ENCODE measurements at regions not wholly inside any gene's neighbourhood (a gene's known extent, or its start where the extent isn't known, plus 50 kb on each side); places are given as distances from the start of the nearest gene placed in this dataset.

DNA sequence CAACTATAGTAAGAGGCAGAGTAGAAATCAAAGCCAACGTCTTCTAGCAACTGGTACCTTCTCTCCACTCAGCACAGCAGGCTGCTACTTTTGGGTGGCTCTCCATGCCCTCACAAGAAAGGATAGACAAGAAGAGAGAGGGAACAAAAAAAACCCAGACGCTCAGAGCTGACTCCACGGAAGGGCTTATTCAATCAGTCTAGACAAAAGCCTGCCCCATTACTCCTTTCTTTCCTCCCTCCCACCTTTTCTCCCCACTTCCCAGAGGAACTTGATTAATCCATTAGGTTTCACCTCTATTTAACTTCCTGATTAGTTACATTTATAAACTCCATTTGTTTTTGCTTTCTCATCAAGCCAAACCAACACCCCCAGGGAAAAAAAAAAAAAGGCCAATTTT lies 71.1 kb upstream of the CCDC60 start:
- TF ChIP-seq RAD21 (IDR thresholded peaks at IDR 0.05; ENCODE audit: low read length) (no peak), NFIC (IDR thresholded peaks at IDR 0.05; ENCODE audit: borderline replicate concordance) (no peak), EP300 (IDR thresholded peaks at IDR 0.05; ENCODE audit: borderline replicate concordance in 1 of 2, low read depth in 1 of 2, low read length in 1 of 2) (no peak), ELF1 (IDR thresholded peaks at IDR 0.05) (no peak), SIN3A (IDR thresholded peaks at IDR 0.05; ENCODE audit: borderline replicate concordance, low read depth, low read length) (no peak), FOSL2 (IDR thresholded peaks at IDR 0.05; ENCODE audit: borderline replicate concordance, low read depth) (no peak), YY1 (IDR thresholded peaks at IDR 0.05; ENCODE audit: low read depth) (no peak), RFX5 (IDR thresholded peaks at IDR 0.05; ENCODE audit: low read length) (no peak), TAF1 (IDR thresholded peaks at IDR 0.05; ENCODE audit: borderline replicate concordance, low read depth, low read length) (no peak), EZH2phosphoT487 (IDR thresholded peaks at IDR 0.05; ENCODE audit: borderline replicate concordance, low read depth) (no peak), GATA2 (CRISPR knock-in tag; IDR thresholded peaks at IDR 0.05) (no peak)
- TF ChIP-seq, protein P1, sequence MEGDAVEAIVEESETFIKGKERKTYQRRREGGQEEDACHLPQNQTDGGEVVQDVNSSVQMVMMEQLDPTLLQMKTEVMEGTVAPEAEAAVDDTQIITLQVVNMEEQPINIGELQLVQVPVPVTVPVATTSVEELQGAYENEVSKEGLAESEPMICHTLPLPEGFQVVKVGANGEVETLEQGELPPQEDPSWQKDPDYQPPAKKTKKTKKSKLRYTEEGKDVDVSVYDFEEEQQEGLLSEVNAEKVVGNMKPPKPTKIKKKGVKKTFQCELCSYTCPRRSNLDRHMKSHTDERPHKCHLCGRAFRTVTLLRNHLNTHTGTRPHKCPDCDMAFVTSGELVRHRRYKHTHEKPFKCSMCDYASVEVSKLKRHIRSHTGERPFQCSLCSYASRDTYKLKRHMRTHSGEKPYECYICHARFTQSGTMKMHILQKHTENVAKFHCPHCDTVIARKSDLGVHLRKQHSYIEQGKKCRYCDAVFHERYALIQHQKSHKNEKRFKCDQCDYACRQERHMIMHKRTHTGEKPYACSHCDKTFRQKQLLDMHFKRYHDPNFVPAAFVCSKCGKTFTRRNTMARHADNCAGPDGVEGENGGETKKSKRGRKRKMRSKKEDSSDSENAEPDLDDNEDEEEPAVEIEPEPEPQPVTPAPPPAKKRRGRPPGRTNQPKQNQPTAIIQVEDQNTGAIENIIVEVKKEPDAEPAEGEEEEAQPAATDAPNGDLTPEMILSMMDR (IDR thresholded peaks at IDR 0.05): no peak
- TF ChIP-seq, protein P2, sequence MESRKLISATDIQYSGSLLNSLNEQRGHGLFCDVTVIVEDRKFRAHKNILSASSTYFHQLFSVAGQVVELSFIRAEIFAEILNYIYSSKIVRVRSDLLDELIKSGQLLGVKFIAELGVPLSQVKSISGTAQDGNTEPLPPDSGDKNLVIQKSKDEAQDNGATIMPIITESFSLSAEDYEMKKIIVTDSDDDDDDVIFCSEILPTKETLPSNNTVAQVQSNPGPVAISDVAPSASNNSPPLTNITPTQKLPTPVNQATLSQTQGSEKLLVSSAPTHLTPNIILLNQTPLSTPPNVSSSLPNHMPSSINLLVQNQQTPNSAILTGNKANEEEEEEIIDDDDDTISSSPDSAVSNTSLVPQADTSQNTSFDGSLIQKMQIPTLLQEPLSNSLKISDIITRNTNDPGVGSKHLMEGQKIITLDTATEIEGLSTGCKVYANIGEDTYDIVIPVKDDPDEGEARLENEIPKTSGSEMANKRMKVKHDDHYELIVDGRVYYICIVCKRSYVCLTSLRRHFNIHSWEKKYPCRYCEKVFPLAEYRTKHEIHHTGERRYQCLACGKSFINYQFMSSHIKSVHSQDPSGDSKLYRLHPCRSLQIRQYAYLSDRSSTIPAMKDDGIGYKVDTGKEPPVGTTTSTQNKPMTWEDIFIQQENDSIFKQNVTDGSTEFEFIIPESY (IDR thresholded peaks at IDR 0.05; ENCODE audit: borderline replicate concordance, low read depth): no peak
- TF ChIP-seq, protein P3, sequence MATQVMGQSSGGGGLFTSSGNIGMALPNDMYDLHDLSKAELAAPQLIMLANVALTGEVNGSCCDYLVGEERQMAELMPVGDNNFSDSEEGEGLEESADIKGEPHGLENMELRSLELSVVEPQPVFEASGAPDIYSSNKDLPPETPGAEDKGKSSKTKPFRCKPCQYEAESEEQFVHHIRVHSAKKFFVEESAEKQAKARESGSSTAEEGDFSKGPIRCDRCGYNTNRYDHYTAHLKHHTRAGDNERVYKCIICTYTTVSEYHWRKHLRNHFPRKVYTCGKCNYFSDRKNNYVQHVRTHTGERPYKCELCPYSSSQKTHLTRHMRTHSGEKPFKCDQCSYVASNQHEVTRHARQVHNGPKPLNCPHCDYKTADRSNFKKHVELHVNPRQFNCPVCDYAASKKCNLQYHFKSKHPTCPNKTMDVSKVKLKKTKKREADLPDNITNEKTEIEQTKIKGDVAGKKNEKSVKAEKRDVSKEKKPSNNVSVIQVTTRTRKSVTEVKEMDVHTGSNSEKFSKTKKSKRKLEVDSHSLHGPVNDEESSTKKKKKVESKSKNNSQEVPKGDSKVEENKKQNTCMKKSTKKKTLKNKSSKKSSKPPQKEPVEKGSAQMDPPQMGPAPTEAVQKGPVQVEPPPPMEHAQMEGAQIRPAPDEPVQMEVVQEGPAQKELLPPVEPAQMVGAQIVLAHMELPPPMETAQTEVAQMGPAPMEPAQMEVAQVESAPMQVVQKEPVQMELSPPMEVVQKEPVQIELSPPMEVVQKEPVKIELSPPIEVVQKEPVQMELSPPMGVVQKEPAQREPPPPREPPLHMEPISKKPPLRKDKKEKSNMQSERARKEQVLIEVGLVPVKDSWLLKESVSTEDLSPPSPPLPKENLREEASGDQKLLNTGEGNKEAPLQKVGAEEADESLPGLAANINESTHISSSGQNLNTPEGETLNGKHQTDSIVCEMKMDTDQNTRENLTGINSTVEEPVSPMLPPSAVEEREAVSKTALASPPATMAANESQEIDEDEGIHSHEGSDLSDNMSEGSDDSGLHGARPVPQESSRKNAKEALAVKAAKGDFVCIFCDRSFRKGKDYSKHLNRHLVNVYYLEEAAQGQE (IDR thresholded peaks at IDR 0.05; ENCODE audit: low read depth, low read length): no peak
